HEK293 (cell line): ENCODE measurements at regions not wholly inside any gene's neighbourhood (a gene's known extent, or its start where the extent isn't known, plus 50 kb on each side); places are given as distances from the start of the nearest gene placed in this dataset.

Source experiments
- CTCF ChIA-PET: fragments of 350-600 bp; formaldehyde crosslinking; extraction: SDS; loops from one replicate; lab custom pipeline; 2021; ENCODE audit warnings: antibody characterized with exemption; lab: Yijun Ruan, JAX
- POLR2A ChIA-PET: fragments of 300-600 bp; formaldehyde crosslinking; extraction: SDS; loops from one replicate; lab custom pipeline; 2020; ENCODE audit warnings: antibody characterized with exemption, inconsistent platforms; lab: Yijun Ruan, JAX
- H3K27ac ChIP-seq: fragments of 200-500 bp; sonication (Bioruptor generic); 2 replicates; pipeline ENCODE4 v1.5.1; 2014; ENCODE audit warnings: low read depth, low read length, control low read depth, inconsistent platforms; ENCODE audit errors: extremely low read depth
- H3K36me3 ChIP-seq, 2 experiments: fragments of 200-500 bp in 1 of 2; sonication (Bioruptor generic) in 1 of 2; 1 replicate in 1 of 2; 2 replicates in 1 of 2; pipeline ENCODE4 v1.5.1; 2014 to 2017; ENCODE audit warnings: inconsistent platforms in 2 of 2, low read length in 2 of 2; ENCODE audit not compliant: control insufficient read depth in 2 of 2, insufficient read depth in 1 of 2
- H3K4me1 ChIP-seq: fragments of 200-500 bp; sonication (Bioruptor generic); 2 replicates; pipeline ENCODE4 v1.5.1; 2014; ENCODE audit warnings: mild to moderate bottlenecking, low read length, inconsistent platforms; ENCODE audit not compliant: control insufficient read depth, insufficient read depth
- H3K4me3 ChIP-seq: 2 replicates; pipeline ENCODE4 v1.5.1; 2011; ENCODE audit warnings: low read depth, mild to moderate bottlenecking, control low read depth, low read length, moderate library complexity
- H3K9me3 ChIP-seq: fragments of 200-500 bp; sonication (Bioruptor generic); 2 replicates; pipeline ENCODE4 v1.5.1; 2014; ENCODE audit warnings: low read depth, low read length, inconsistent platforms; ENCODE audit not compliant: control insufficient read depth, insufficient read depth
- GLIS1 ChIP-seq: fragments of 450-650 bp; formaldehyde crosslinking; IDR thresholded peaks from 2 replicates; pipeline ENCODE4 v1.5.1; 2016; ENCODE audit warnings: missing biosample characterization, missing genetic modification characterization
- HOXD13 ChIP-seq: sonication (generic); formaldehyde crosslinking; IDR thresholded peaks from 2 replicates; pipeline ENCODE4 v1.8.0; 2022; ENCODE audit warnings: missing genetic modification reagents, borderline replicate concordance
- MYNN ChIP-seq: fragments of 450-650 bp; formaldehyde crosslinking; IDR thresholded peaks from 2 replicates; pipeline ENCODE4 v1.5.1; 2016; ENCODE audit warnings: missing biosample characterization, missing genetic modification characterization, borderline replicate concordance
- SCRT2 ChIP-seq: fragments of 450-650 bp; formaldehyde crosslinking; IDR thresholded peaks from 2 replicates; pipeline ENCODE4 v1.5.1; 2016; ENCODE audit warnings: missing biosample characterization, missing genetic modification characterization
- SP3 ChIP-seq: fragments of 450-650 bp; formaldehyde crosslinking; IDR thresholded peaks from 2 replicates; pipeline ENCODE4 v1.5.1; 2016; ENCODE audit warnings: missing biosample characterization, missing genetic modification characterization
- ZBTB48 ChIP-seq: fragments of 450-650 bp; formaldehyde crosslinking; IDR thresholded peaks from 2 replicates; pipeline ENCODE4 v1.5.1; 2016; ENCODE audit warnings: missing biosample characterization, missing genetic modification characterization
- ZNF121 ChIP-seq: fragments of 450-650 bp; formaldehyde crosslinking; IDR thresholded peaks from 2 replicates; pipeline ENCODE4 v1.5.1; 2016; ENCODE audit warnings: missing biosample characterization, missing genetic modification characterization
- ZNF169 ChIP-seq: fragments of 450-650 bp; formaldehyde crosslinking; IDR thresholded peaks from 2 replicates; pipeline ENCODE4 v1.5.1; 2016; ENCODE audit warnings: missing biosample characterization, missing genetic modification characterization
- ZNF404 ChIP-seq: fragments of 450-650 bp; formaldehyde crosslinking; IDR thresholded peaks from 2 replicates; pipeline ENCODE4 v1.5.1; 2017; ENCODE audit warnings: missing biosample characterization, missing genetic modification characterization
- ZNF426 ChIP-seq: fragments of 450-650 bp; formaldehyde crosslinking; IDR thresholded peaks from 2 replicates; pipeline ENCODE4 v1.5.1; 2017; ENCODE audit warnings: missing biosample characterization, missing genetic modification characterization, mild to moderate bottlenecking, inconsistent platforms, moderate library complexity
- ZNF768 ChIP-seq: fragments of 450-650 bp; formaldehyde crosslinking; IDR thresholded peaks from 2 replicates; pipeline ENCODE4 v1.5.1; 2018; ENCODE audit warnings: missing biosample characterization, mild to moderate bottlenecking, missing genetic modification characterization
- TF ChIP-seq, protein P1 (sequence below): fragments of 450-650 bp; formaldehyde crosslinking; IDR thresholded peaks from 2 replicates; pipeline ENCODE4 v1.5.1; 2016; ENCODE audit warnings: missing biosample characterization, missing genetic modification characterization
- TF ChIP-seq, protein P2 (sequence below): fragments of 450-650 bp; formaldehyde crosslinking; IDR thresholded peaks from 2 replicates; pipeline ENCODE4 v1.5.1; 2016; ENCODE audit warnings: missing biosample characterization, missing genetic modification characterization
- TF ChIP-seq, protein P3 (sequence below): fragments of 450-650 bp; formaldehyde crosslinking; IDR thresholded peaks from 2 replicates; pipeline ENCODE4 v1.5.1; 2016; ENCODE audit warnings: missing biosample characterization, missing genetic modification characterization

DNA sequence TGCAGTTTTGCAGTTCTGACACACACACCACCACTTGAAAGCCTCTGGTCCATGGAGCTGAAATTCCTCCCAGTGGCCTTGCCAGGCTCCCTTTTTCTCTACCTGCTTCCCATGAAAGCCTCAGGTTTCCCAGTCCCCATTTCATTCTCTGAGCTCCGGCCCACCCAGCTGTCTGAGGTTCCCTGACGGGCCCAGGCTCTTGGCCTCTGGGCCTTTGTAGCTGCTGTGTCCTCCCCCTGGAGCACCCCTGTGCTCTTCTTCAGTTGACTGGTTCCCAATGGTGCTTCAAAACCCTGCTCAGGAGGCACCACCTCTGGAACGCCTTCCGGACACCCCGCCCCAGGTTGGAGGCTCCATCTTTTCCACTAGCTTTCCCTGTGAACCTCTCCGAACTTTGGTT, 155.9 kb upstream of the SHB start:
- ChIA-PET CTCF (interaction anchor here (0.6 kb wide), 1 partner anchor 40 kb away, joined by 3 read pairs; no protein-coding TSS in a partner anchor), POLR2A (no interaction called here)
- Histone ChIP-seq H3K36me3 (no peaks in the 10 kb centered on the region), H3K9me3 (no peaks in the 10 kb centered on the region), H3K4me1 (peaks cover 12% of the 10 kb centered on the region; the same call in 1 of the 2 replicates), H3K27ac (no peak overlapping the region), H3K4me3 (no peak overlapping the region)
- TF ChIP-seq, protein P1, sequence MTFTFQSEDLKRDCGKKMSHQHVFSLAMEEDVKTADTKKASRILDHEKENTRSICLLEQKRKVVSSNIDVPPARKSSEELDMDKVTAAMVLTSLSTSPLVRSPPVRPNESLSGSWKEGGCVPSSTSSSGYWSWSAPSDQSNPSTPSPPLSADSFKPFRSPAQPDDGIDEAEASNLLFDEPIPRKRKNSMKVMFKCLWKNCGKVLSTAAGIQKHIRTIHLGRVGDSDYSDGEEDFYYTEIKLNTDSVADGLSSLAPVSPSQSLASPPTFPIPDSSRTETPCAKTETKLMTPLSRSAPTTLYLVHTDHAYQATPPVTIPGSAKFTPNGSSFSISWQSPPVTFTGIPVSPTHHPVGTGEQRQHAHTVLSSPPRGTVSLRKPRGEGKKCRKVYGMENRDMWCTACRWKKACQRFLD (tag by site-specific recombination), result no peak
- no peak for TF ChIP-seq GLIS1 (tag by site-specific recombination)

DNA sequence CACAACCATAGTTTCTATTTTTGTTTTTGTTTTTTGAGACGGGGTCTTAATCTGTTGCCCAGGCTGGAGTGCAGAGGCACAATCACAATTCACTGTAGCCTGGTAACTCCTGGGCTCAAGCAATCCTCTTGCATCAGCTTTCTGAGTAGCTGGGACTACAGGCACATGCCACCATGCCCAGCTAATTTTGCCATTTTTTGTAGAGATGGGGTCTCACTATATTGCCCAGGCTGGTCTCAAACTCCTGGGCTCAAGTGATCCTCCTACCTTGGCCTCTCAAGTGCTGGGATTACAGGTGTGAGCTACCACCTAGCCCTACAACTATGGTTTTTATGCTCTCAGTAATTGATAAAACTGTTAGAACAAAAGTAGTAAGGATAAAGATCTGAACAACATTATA, 147.5 kb upstream of the SHB start:
- Histone ChIP-seq H3K4me3 (no peak overlapping the region), H3K4me1 (no peaks in the 10 kb centered on the region), H3K9me3 (no peaks in the 10 kb centered on the region), H3K27ac (no peak overlapping the region), H3K36me3 (no peaks in the 10 kb centered on the region)
- TF ChIP-seq SCRT2 (tag by site-specific recombination) (no peak), ZNF121 (tag by site-specific recombination) (peak; percentile 73)
- CTCF ChIA-PET, result interaction anchor here (0.6 to 1.0 kb wide), 4 partner anchors 56 to 1018 kb away, joined by 3 to 4 read pairs (median 3); no protein-coding TSS in a partner anchor
- POLR2A ChIA-PET, result interaction anchor here (1.2 kb wide), 1 partner anchor 10 kb away, joined by 3 read pairs; no protein-coding TSS in a partner anchor

DNA sequence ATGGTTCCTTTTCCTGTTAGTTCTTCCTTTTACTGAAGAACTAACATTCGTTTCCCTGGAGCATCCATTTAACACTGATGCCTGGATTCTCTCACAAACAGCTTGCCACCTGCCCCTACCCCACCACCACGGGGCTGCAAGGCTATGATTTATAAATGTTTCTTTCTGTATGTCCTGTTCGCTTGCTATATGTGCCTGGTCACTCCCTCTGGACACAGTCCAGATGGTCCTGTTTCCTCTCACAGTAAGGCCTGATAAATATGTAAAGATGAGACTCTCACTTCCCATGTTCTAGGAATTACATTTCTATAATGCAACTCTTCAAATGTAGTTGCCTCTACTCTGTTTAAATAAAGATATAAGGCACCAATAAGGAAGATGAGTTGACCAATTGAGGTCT, 146.4 kb upstream of the SHB start:
- TF ChIP-seq SP3 (tag by site-specific recombination) (no peak), HOXD13 (no peak), ZNF768 (tag by site-specific recombination) (no peak), ZNF169 (no peak), ZNF404 (tag by site-specific recombination) (no peak), MYNN (tag by site-specific recombination) (no peak), ZBTB48 (tag by site-specific recombination) (no peak), ZNF426 (no peak)
- TF ChIP-seq, protein P2, sequence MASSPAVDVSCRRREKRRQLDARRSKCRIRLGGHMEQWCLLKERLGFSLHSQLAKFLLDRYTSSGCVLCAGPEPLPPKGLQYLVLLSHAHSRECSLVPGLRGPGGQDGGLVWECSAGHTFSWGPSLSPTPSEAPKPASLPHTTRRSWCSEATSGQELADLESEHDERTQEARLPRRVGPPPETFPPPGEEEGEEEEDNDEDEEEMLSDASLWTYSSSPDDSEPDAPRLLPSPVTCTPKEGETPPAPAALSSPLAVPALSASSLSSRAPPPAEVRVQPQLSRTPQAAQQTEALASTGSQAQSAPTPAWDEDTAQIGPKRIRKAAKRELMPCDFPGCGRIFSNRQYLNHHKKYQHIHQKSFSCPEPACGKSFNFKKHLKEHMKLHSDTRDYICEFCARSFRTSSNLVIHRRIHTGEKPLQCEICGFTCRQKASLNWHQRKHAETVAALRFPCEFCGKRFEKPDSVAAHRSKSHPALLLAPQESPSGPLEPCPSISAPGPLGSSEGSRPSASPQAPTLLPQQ (tag by site-specific recombination), result no peak
- TF ChIP-seq, protein P3, sequence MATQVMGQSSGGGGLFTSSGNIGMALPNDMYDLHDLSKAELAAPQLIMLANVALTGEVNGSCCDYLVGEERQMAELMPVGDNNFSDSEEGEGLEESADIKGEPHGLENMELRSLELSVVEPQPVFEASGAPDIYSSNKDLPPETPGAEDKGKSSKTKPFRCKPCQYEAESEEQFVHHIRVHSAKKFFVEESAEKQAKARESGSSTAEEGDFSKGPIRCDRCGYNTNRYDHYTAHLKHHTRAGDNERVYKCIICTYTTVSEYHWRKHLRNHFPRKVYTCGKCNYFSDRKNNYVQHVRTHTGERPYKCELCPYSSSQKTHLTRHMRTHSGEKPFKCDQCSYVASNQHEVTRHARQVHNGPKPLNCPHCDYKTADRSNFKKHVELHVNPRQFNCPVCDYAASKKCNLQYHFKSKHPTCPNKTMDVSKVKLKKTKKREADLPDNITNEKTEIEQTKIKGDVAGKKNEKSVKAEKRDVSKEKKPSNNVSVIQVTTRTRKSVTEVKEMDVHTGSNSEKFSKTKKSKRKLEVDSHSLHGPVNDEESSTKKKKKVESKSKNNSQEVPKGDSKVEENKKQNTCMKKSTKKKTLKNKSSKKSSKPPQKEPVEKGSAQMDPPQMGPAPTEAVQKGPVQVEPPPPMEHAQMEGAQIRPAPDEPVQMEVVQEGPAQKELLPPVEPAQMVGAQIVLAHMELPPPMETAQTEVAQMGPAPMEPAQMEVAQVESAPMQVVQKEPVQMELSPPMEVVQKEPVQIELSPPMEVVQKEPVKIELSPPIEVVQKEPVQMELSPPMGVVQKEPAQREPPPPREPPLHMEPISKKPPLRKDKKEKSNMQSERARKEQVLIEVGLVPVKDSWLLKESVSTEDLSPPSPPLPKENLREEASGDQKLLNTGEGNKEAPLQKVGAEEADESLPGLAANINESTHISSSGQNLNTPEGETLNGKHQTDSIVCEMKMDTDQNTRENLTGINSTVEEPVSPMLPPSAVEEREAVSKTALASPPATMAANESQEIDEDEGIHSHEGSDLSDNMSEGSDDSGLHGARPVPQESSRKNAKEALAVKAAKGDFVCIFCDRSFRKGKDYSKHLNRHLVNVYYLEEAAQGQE (tag by site-specific recombination), result no peak
- TF ChIP-seq, all 188 proteins: peak for 0
- CTCF ChIA-PET, result no interaction called here
- Histone ChIP-seq H3K36me3 (no peaks in the 10 kb centered on the region), H3K9me3 (no peaks in the 10 kb centered on the region), H3K27ac (no peak overlapping the region), H3K4me3 (no peak overlapping the region), H3K4me1 (no peaks in the 10 kb centered on the region)
- POLR2A ChIA-PET, result no interaction called here
